Right lung (tissue), 2 donors: ENCODE measurements at regions not wholly inside any gene's neighbourhood (a gene's known extent, or its start where the extent isn't known, plus 50 kb on each side); places are given as distances from the start of the nearest gene placed in this dataset.

Experiments used
- DNase-seq, 2 donors: peaks; one replicate each; pipeline ENCODE4 v3.0.0-alpha.2; 2013

- DNase-seq: no peak
These were observed 136.1 kb downstream of the ANKRD60 start for GRCh38 chr20:58092353-58092752.

- DNase-seq: no peak
These were observed 136.6 kb downstream of the ANKRD60 start for GRCh38 chr20:58091810-58092209.

DNA sequence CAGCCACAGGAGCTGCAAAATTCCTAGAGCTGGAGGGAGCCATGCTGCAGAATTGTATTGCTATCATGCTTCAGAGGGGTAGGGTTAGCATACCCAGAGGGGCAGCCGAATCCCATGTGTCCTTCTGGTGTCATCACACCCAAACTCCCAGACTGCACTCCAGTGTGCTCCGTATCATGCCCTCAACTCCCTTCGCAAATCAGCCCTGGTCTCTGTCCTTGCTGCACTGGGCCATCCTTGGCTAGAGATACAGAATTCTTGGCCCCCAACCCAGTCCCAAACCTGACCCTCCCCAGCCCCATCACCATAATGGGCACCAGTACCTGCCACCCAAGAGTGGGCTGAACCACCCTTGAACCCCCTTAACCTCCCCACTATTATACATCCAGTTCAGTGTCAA lies 138.3 kb downstream of the ANKRD60 start:
- DNase-seq: no peak

DNA sequence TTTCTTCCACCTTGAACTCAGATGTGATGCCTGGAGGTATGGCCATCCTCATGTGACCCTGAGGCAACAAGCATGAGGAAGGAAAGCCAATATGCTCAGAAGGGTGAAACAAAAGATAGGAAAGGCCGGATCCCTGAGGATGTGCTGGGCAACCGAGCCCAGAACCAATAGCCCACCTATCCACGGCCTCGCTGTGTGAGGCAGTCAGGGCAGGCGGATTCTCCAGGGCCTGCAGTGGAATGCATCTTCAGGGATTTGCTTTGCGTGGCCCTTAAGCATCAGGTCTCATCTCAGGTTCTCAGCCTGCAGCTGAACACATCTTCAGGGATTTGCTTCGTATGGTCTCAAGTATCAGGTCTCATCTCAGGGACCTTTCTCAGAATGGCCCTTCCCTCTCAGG lies 139.8 kb downstream of the ANKRD60 start:
- DNase-seq: no peak

DNA sequence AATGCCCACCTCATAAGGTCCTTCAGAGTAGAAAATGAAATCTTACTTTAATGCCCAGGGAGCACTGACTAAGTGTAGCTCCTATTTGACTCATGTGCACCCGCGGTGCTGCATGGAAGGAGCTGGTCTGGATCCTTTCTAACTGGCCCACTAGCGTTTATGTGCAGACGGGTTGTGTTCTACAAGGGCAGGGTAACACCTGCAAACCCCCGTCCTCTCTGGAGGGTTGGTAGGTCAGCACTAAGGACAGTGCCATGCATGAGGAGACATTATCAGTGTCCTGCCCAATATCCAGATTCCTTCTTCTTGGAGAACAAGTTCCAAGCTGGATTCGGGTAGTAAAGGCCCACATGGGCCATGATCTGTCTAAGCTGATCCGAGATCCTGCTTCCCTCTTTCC lies 140.3 kb downstream of the ANKRD60 start:
- no peak for DNase-seq

DNA sequence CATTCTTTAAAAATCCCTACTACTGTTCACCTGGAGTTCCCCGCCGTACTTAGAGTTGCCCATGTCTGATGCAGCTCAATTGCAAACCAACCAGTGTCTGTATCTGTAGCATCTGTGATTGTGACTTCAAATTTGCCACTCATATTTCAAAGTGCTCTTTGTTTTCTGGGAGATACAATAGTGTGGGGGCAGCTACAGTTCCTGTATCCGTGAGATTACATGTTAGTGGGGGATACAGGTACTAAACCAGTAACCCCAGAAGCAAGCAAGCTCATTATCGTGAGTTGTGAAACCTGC lies 140.9 kb downstream of the ANKRD60 start:
- no peak for DNase-seq

GRCh38 chr20:58086763-58087561 lies 141.5 kb downstream of the ANKRD60 start:
- peak in 1 of 2 donors; percentile 29 for DNase-seq

DNA sequence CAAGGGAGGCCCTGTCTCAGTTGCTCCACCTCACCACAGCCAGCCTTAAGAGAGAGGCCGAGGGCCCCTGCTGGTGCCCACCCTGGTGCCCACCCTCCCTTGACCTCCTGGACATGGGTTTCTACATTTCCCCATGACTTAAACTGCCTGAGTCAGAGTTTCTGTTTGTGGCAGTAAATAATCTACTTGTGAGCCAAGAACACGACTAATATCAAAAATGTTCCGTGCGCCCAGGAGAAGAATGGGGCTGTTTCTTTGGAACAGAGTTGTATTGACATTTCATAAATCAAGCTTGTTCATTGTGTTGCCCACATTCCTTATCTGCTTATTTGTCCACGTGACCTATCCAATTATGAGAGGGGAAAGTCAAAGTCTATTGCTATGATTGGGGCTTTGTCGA lies 143.5 kb downstream of the ANKRD60 start:
- no peak for DNase-seq

DNA sequence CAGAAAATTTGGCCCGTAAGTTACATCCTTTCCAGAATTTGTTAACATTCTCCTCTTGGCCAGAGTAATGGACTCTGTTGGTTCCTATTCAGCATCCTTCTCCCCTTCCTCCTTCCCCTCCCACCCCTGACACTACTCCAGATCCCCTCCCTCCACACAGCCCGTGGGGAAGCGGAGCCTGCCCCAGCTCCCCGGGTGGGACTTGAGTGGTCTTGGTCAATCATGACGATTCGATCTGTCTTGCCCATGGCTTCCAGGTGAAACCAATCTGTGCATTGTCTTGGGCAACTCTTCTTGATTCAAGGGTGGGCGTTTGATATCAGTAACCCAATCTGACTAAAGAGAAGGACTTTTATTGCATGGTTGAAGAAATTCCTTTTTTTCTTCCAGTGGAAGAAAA lies 143.9 kb downstream of the ANKRD60 start:
- DNase-seq: no peak

- no peak for DNase-seq
These were observed 146.6 kb downstream of the ANKRD60 start for GRCh38 chr20:58081846-58082245.

GRCh38 chr20:58078741-58079522 lies 149.5 kb downstream of the ANKRD60 start:
- no peak for DNase-seq

DNA sequence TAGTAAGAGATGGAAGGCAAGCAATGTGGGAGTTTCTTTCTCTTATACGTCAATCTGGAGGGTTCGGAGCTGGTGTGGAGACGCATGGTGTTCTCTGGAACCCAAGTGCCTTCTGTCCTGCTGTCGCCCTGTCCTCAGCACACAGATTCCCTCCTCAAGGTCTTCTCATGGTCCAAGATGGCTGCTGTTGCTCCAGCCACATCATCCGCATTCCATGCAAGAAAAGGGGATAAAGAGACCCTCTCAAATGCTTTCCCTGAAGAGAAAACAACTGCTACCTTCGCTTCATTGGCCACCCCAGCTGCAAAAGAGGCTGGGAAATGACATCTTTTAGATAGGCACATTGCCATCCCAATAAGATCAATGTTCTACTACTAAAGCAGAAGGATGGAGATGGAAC lies 151.2 kb downstream of the ANKRD60 start:
- DNase-seq: no peak

DNA sequence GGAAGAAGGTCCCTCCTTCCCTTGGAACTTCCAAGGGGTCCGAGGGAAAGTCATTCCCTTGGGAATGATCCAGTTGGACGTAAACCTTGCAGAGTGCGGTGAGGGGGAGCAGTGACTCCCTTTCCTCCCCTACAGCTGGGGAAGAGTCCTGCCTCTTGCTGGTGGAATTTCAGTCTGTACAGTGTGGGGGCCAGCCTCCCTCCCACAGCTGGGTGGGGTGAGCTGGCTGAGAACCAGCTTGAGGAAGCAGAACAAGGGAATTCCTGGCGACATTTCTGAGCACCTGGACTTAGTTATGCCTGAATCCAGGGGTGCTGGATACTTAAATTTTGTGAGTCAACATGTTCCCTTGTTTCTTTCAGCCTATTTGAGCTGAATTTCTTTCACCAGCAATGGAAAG lies 152.0 kb downstream of the ANKRD60 start:
- DNase-seq: no peak

DNA sequence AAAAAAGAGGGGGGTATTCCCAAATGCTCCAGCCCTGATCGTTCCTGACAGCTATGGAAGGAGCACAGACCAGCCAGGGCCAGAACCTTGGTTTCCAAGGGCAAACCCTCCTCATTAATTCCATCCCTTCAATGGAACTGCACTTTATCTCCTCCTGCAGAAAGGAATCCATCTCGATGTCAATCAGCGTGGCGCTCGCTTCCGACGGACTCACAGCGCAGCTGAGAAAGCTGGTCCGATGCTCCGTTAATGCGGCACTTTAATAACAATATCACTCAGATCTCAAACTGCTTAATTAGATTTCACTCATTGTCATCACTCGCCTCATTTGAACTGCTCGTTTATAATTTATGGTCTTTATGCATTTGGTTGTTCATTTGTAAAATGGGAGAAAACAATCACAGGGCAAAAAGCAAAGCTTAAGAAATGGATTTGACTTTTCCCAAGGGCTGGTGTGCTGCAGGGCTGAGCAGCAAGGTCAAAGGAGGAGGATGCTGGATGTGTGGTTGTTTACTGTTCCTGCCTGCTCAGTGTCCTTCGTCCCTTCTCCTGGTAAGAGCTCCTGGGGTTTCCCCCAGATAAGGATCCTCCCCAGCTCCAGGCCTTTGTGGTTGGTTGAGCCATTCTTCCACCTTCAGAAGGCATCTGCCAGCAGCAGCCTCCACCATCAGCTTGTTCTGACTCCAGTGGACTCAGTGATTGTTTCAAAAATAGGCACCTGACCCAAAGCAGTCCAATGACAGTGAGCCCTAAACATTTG lies 152.7 kb downstream of the ANKRD60 start:
- DNase-seq: no peak

DNA sequence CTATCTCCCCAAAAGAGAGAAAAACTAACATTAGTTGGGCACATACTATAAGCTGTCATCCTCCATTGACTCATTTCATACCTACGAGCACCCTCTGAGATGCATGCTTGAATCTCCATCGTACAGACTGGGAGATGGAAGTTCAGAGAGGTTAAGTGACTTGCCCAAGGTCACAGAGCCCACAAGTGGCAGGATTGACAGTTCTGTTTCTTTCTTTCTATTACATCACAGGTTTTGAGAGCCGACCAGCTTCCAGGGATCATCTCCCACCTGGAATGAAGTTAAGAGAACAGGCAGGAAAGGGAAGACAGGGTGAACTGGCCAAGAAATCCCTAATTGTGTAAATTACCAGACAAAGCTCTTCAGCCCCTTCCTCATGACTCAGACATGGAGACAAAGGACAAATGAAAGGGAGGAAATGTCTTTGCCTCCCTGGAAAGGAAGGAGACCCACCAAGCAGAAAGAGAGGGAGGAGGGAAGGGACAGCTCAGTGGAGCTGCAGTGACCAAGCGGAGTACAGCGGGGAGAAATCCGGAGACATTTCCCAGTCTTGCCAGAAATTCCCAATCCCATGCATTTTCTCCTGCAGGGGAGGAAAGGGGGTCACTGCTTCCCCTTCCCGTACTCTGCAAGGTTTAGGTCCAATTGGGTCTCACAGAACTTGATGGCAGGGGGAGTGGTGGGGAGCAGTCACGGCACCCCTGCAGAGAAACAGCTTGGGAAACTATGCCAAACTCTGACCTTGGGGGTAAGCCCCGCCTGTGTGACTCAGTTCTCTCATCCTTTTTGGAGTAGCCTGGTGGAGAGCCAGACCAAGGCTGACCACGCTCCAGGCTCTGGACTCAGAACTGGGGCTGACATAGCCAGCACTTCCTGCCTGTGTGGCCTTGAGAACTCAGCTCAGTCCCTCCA lies 154.3 kb downstream of the ANKRD60 start:
- DNase-seq: no peak

DNA sequence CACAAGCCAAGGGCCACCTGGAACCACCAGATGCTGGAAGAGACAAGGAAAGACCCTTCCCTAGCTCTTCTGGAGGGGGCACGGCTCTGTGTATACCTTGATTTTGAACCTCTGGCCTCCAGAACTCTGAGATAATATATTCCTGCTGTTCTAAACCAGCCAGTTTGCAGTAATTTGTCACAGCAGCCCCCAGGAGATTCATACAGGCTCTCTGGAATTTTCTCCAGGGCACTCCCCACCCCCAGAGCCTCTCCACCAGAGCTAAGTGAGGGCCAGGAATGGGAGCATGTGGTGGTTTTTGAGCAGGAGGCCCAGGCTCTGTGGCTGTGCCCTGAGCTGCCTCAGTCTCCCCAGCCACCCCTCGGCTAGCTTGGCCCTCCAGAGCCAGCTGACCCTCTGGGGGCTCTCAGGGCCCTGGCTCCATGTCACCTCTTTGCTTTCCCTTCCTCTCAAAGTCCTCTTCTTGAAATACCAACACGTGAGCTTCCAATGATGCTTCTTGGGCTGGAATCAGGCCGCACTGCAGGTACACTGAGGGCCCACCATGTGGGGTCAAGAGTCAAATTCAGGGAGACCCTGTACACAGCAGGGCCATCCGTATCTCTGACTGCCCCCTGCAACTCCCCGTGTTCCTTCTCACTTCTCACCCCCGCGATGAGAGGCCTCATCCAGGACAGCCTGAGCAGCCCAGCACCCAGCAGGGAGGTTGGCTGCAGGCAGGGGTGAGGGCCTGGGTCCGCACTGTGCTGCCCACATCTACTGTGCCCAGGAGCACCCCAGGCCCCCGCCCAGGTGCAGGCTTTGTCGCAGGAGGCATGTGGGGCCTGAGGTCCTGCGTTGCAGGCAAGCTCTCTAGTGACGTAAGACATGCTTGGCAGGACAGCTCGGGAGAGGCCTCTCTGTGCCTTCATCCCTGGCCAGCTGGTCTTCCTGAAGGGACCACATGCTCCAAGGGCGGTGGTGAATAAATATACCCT lies 155.5 kb downstream of the ANKRD60 start:
- DNase-seq: no peak

GRCh38 chr20:58071991-58072390 lies 156.5 kb downstream of the ANKRD60 start:
- no peak for DNase-seq

- DNase-seq: peak in 1 of 2 donors; percentile 18
These were observed 157.2 kb downstream of the ANKRD60 start for GRCh38 chr20:58071298-58071697.

DNA sequence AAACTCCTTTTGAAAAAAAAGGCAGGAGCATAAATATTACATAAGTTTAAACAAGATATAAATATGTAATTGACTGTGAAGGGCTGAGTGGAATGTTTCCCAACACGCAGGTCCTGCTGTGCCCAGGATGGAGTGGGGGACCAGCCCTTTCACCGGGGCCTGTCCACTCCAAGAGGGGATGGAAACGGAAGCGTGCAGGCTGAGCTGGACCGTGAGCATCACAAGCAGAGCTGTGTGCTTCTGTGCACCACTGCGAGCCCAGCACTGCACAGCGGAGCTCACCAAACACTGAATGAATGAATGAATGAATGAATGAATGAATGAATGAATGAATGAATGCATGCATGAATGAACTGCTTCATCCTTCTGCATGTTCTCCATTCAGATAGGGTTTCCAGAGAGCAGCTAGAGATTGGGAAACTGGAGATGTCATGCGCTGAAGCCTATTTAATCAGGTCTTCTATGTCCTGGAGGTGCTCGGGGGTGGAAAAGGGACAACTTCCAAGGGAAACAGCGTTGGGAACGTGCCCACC lies 157.7 kb downstream of the ANKRD60 start:
- DNase-seq: no peak
